Muscle of leg (tissue), 3 donors: ENCODE measurements at regions not wholly inside any gene's neighbourhood (a gene's known extent, or its start where the extent isn't known, plus 50 kb on each side); places are given as distances from the start of the nearest gene placed in this dataset.
"Not testable (repeated sequence)": the region's sequence is repeated elsewhere in the genome, so short reads cannot be mapped to it uniquely, and the experiment has no call there.

ENCODE experiments used
- DNase-seq: peaks from one replicate; pipeline ENCODE4 v3.0.0; 2013
- H3K27ac ChIP-seq: one replicate; pipeline ENCODE4 v1.5.1; 2013; ENCODE audit warnings: mild to moderate bottlenecking, low read length, control low read depth
- H3K27me3 ChIP-seq: one replicate; pipeline ENCODE4 v1.6.1; 2013; ENCODE audit warnings: low read length; ENCODE audit not compliant: control insufficient read depth, insufficient read depth
- H3K36me3 ChIP-seq: one replicate; pipeline ENCODE4 v1.6.1; 2013; ENCODE audit warnings: low read length; ENCODE audit not compliant: control insufficient read depth, insufficient read depth
- H3K4me1 ChIP-seq: one replicate; pipeline ENCODE4 v1.6.1; 2013; ENCODE audit warnings: low read length; ENCODE audit not compliant: control insufficient read depth, insufficient read depth
- H3K4me3 ChIP-seq: one replicate; pipeline ENCODE4 v1.5.1; 2013; ENCODE audit warnings: low read length, control low read depth
- H3K9me3 ChIP-seq: replicated peaks from 2 replicates; pipeline ENCODE4 v1.6.1; 2013; ENCODE audit warnings: low read depth, low read length; ENCODE audit not compliant: control insufficient read depth
- WGBS: methylation state at CpG from one replicate; pipeline ENCODE4 v1.1.5; 2013; ENCODE audit warnings: missing lambda C conversion rate; ENCODE audit not compliant: insufficient coverage; 5-methylcytosine and 5-hydroxymethylcytosine counted together

DNA sequence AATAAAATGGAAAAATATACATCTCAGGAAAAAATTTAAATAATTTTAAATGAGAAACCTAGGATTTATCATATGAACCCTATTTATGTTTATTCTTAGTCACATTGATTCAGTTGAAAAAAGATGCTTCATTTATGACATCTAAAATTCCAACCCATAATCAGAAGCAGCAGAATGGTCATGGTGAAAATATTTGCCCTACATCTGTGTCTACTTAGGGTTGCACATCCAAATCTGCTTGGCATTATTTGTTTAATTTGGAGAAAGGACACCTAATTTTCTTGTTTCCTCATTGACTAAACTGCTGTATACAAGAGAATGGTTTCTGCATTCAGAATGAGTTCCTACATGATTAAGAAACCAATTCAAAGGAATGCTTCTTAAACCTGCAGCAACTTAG lies 72.9 kb upstream of the SKAP2 start:
- Histone ChIP-seq H3K9me3 (no peaks in the 10 kb centered on the region), H3K27ac (no peak overlapping the region), H3K4me1 (no peaks in the 10 kb centered on the region), H3K27me3 (no peaks in the 10 kb centered on the region), H3K36me3 (no peaks in the 10 kb centered on the region), H3K4me3 (no peak overlapping the region)
- no peak for DNase-seq

GRCh38 chr7:26932616-26933015 lies 68.2 kb upstream of the SKAP2 start:
- H3K27me3 ChIP-seq, DNase-seq, H3K36me3 ChIP-seq, H3K9me3 ChIP-seq, H3K4me3 ChIP-seq, H3K4me1 ChIP-seq, H3K27ac ChIP-seq: not testable (repeated sequence)
- no CpG with 5 or more reads among the region's 3 CpGs for WGBS

- Histone ChIP-seq H3K4me1 (no peaks in the 10 kb centered on the region), H3K9me3 (no peaks in the 10 kb centered on the region), H3K27ac (no peak overlapping the region), H3K4me3 (no peak overlapping the region), H3K27me3 (no peaks in the 10 kb centered on the region), H3K36me3 (no peaks in the 10 kb centered on the region)
- DNase-seq: no peak
These were observed 66.5 kb upstream of the SKAP2 start for GRCh38 chr7:26930845-26931244.

DNA sequence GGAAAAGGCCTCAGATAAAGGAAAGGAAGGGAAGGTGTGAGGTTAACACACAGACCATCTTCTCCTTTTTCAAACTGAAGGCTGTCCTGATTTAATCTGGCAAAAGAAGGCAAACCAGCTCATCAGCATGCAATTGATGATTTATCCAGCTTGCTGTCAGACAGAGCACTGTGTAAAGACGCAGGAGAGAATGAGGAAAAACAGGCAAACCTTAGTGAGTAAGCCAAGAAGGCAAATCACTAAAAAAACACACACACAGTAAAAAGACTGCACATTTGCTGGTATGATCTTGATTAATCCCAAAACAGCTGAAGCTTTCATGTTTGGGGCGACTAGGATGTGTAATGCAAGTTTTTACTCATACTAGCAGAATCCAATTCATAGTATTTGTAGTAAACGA lies 65.8 kb upstream of the SKAP2 start:
- DNase-seq: peak; percentile 75
- H3K9me3 ChIP-seq: no peaks in the 10 kb centered on the region
- no peaks in the 10 kb centered on the region for H3K36me3 ChIP-seq
- H3K27ac ChIP-seq: no peak overlapping the region
- H3K4me1 ChIP-seq: no peaks in the 10 kb centered on the region
- no peak overlapping the region for H3K4me3 ChIP-seq
- H3K27me3 ChIP-seq: no peaks in the 10 kb centered on the region
- WGBS: no CpG with 5 or more reads among the region's 3 CpGs

GRCh38 chr7:26928703-26929347 lies 64.4 kb upstream of the SKAP2 start:
- 50% methylated on average over 1 of the region's 5 CpGs for WGBS
- H3K4me1 ChIP-seq: no peaks in the 10 kb centered on the region
- H3K4me3 ChIP-seq: no peak overlapping the region
- no peaks in the 10 kb centered on the region for H3K9me3 ChIP-seq
- H3K27me3 ChIP-seq: no peaks in the 10 kb centered on the region
- no peak overlapping the region for H3K27ac ChIP-seq
- DNase-seq: no peak
- H3K36me3 ChIP-seq: no peaks in the 10 kb centered on the region

DNA sequence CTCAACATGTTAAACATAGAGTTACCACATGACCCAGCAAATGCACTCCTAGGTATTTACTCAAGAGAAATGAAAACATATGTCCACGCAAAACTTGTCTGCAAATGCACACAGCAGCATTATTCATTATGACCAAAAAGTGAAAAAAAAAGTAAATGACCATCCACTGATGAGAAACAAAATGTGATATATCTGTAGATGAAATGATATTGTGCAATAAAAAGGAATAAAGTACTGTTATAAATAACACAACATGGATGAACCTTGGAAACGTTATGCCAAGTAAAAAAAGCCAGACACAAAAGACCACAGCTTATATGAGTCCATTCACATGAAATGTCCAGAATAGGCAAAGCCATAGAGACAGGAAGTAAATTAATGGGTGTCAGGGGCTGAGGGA lies 61.4 kb upstream of the SKAP2 start:
- Histone ChIP-seq H3K9me3 (no peaks in the 10 kb centered on the region), H3K36me3 (no peaks in the 10 kb centered on the region), H3K4me3 (no peak overlapping the region), H3K27ac (no peak overlapping the region), H3K4me1 (no peaks in the 10 kb centered on the region), H3K27me3 (no peaks in the 10 kb centered on the region)
- WGBS: no CpG with 5 or more reads among the region's 2 CpGs
- no peak for DNase-seq

- no peak for DNase-seq
- WGBS: no CpG with 5 or more reads among the region's 2 CpGs
These were observed 59.9 kb upstream of the SKAP2 start for GRCh38 chr7:26924149-26924767.

GRCh38 chr7:26919906-26920493 lies 55.6 kb upstream of the SKAP2 start:
- H3K4me3 ChIP-seq: no peak overlapping the region
- no peaks in the 10 kb centered on the region for H3K27me3 ChIP-seq
- no peaks in the 10 kb centered on the region for H3K36me3 ChIP-seq
- H3K4me1 ChIP-seq: no peaks in the 10 kb centered on the region
- H3K27ac ChIP-seq: no peak overlapping the region
- WGBS: no CpG with 5 or more reads among the region's 2 CpGs
- H3K9me3 ChIP-seq: no peaks in the 10 kb centered on the region
- no peak for DNase-seq

More at GRCh38 chr7:26924149-26924767, 59.9 kb upstream of the SKAP2 start:
- H3K27me3 ChIP-seq: no peaks in the 10 kb centered on the region
- H3K27ac ChIP-seq: no peak overlapping the region
- H3K9me3 ChIP-seq: no peaks in the 10 kb centered on the region
- no peaks in the 10 kb centered on the region for H3K4me1 ChIP-seq
- no peak overlapping the region for H3K4me3 ChIP-seq
- H3K36me3 ChIP-seq: no peaks in the 10 kb centered on the region

GRCh38 chr7:26918241-26918640 lies 53.9 kb upstream of the SKAP2 start:
- Histone ChIP-seq H3K36me3 (no peaks in the 10 kb centered on the region), H3K27ac (no peak overlapping the region), H3K4me3 (no peak overlapping the region), H3K4me1 (no peaks in the 10 kb centered on the region), H3K9me3 (no peaks in the 10 kb centered on the region), H3K27me3 (no peaks in the 10 kb centered on the region)
- DNase-seq: no peak

DNA sequence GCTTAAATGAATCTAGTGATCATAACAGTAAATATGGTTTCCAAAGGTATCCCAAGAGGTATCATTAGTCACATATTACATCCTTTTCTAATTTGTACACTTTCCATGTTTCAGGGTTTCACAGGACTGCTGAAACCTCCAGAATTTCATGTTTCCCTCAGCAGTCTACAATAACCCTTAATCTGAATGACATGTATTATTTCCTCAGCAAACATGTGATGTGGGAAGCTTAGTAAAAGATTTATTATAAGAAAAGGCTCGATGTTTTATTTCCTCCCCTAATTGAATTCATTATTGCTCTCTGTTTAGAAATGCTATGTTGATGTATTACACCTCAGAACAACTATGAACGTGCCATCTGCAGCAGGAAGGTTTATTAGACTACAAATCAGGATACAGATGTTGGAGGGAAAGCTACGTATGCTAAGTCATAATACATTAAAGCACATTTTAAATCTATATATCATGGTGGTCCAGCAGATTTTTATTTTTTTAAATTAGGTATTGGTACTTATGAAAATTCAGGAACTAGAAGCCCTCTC lies 52.5 kb upstream of the SKAP2 start:
- WGBS: no CpG with 5 or more reads among the region's 3 CpGs
- no peaks in the 10 kb centered on the region for H3K4me1 ChIP-seq
- no peak overlapping the region for H3K4me3 ChIP-seq
- no peaks in the 10 kb centered on the region for H3K36me3 ChIP-seq
- H3K27ac ChIP-seq: peak overlapping the region; percentile 29
- no peaks in the 10 kb centered on the region for H3K27me3 ChIP-seq
- DNase-seq: no peak
- no peaks in the 10 kb centered on the region for H3K9me3 ChIP-seq
